ENCODE measurements at regions not wholly inside any gene's neighbourhood (a gene's known extent, or its start where the extent isn't known, plus 50 kb on each side); places are given as distances from the start of the nearest gene placed in this dataset.
A peak's percentile ranks its signal among the peaks of the same experiment; 100 is the strongest.

DNA sequence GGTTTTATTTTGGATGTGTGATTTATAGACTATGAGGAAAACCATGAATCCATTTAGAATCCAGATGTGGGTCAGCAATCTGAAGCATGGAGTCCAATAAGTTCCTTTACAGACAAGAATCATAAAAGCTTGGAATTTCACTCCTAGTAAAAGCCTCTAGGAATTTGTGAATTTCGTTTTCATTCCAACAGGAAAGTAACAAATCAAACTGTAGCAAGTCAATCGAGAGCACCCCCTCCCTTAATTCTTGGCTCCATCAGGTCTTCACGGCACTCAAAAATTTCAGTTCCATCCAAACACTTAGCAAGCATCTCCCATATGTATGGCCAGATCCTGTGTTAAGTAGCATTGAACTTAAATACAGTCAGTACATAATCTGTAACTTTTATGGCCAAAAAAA lies 143.6 kb upstream of the POU2AF2 start:
- DNase-seq (ENCODE audit: low read depth) (no peak), FAIRE-seq (no peak)
- no peak overlapping the region for H3K4me3 ChIP-seq (ENCODE audit: low read depth, low read length)
- no peaks in the 10 kb centered on the region for H3K27me3 ChIP-seq (ENCODE audit: control insufficient read depth, insufficient read depth, low read length)
- TF ChIP-seq, protein P1, sequence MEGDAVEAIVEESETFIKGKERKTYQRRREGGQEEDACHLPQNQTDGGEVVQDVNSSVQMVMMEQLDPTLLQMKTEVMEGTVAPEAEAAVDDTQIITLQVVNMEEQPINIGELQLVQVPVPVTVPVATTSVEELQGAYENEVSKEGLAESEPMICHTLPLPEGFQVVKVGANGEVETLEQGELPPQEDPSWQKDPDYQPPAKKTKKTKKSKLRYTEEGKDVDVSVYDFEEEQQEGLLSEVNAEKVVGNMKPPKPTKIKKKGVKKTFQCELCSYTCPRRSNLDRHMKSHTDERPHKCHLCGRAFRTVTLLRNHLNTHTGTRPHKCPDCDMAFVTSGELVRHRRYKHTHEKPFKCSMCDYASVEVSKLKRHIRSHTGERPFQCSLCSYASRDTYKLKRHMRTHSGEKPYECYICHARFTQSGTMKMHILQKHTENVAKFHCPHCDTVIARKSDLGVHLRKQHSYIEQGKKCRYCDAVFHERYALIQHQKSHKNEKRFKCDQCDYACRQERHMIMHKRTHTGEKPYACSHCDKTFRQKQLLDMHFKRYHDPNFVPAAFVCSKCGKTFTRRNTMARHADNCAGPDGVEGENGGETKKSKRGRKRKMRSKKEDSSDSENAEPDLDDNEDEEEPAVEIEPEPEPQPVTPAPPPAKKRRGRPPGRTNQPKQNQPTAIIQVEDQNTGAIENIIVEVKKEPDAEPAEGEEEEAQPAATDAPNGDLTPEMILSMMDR (IDR thresholded peaks at IDR 0.05; ENCODE audit: insufficient read depth, low read length, severe bottlenecking) = no peak
- no peaks in the 10 kb centered on the region for H3K36me3 ChIP-seq (ENCODE audit: control insufficient read depth, insufficient read depth, low read length)

DNA sequence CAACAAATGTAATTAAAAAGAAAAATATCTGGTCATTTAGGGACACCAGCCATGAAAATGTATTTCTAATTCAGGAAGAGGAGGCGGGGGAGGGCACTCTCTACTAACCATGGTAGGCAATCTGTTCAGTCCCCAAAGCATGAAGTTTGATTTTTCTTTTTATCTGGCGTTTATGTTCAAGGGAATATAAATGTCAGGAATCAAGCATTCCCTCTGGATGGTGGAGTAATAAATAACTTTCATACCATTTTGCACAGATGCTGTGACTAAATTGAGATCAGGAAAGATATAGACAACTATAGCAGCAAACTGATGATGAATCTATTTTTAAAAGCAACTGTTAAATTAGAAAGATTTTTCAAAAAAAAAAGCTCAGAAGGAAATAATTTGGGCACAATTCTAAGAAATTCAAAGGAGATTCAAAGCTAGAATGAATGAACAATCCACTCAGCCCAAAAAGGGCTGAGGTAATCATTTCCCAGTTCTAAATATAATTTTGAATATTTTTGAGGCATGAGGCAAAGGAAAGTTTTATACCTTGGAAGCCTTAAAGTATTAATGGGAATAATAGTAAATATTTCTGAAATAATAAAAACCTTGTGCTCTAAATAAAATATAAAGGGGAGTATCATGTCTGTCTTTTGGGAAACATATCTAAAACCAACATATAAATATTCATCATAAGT lies 146.4 kb upstream of the POU2AF2 start:
- DNase-seq (ENCODE audit: low read depth) (no peak), FAIRE-seq (no peak)
- Histone ChIP-seq H3K36me3 (ENCODE audit: control insufficient read depth, insufficient read depth, low read length) (no peaks in the 10 kb centered on the region), H3K4me3 (ENCODE audit: low read depth, low read length) (no peak overlapping the region), H3K27me3 (ENCODE audit: control insufficient read depth, insufficient read depth, low read length) (peaks cover 2% of the 10 kb centered on the region)
- TF ChIP-seq, protein P1 (IDR thresholded peaks at IDR 0.05; ENCODE audit: insufficient read depth, low read length, severe bottlenecking) = no peak

DNA sequence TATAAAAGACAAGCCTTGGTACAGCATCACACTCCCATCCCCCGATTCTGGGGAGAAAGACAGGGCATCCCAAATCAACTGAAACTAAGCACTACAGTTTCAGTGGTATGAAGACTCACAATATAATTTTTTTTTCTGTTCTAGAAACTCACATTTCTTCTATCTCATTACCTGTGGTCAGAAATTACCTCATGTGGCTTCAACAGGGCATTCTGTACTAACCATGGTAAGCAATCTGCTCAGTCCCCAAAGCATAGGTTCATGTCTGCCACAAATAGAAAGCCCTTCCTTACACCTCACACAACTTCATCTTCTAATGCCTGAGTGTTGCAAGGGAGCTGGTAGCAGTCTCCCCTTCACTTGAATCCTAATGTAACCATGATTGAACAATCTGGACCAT lies 147.4 kb upstream of the POU2AF2 start:
- Histone ChIP-seq H3K4me3 (ENCODE audit: low read depth, low read length) (no peak overlapping the region), H3K27me3 (ENCODE audit: control insufficient read depth, insufficient read depth, low read length) (peaks cover 2% of the 10 kb centered on the region), H3K36me3 (ENCODE audit: control insufficient read depth, insufficient read depth, low read length) (no peaks in the 10 kb centered on the region)
- FAIRE-seq (no peak), DNase-seq (ENCODE audit: low read depth) (no peak)
- TF ChIP-seq, protein P1 (IDR thresholded peaks at IDR 0.05; ENCODE audit: insufficient read depth, low read length, severe bottlenecking) = no peak

DNA sequence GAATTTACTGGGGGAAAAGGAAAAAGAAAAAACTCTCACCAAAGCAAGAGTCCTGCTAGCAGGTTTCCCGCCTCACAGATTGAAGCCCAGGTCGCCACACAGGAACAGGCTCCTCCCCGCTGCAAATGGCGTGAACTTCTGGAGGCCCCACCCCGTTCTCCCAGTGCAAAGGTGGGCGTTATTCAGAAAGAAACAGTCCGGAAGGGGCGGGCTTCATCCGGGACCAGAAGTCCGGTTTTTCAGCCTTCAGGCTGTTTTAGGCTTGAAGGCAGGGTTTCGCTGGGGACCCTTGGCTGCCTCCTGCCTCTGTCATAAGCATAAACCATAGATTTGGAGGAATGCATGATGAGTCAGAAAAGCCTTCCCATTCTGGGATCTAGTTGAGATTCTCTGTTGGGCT lies 148.3 kb upstream of the POU2AF2 start:
- no peaks in the 10 kb centered on the region for H3K36me3 ChIP-seq (ENCODE audit: control insufficient read depth, insufficient read depth, low read length)
- peak overlapping the region; percentile 18 for H3K4me3 ChIP-seq (ENCODE audit: low read depth, low read length)
- FAIRE-seq (no peak), DNase-seq (ENCODE audit: low read depth) (peak; percentile 12)
- H3K27me3 ChIP-seq (ENCODE audit: control insufficient read depth, insufficient read depth, low read length) = peaks cover 2% of the 10 kb centered on the region
- TF ChIP-seq, protein P1 (IDR thresholded peaks at IDR 0.05; ENCODE audit: insufficient read depth, low read length, severe bottlenecking) = no peak

DNA sequence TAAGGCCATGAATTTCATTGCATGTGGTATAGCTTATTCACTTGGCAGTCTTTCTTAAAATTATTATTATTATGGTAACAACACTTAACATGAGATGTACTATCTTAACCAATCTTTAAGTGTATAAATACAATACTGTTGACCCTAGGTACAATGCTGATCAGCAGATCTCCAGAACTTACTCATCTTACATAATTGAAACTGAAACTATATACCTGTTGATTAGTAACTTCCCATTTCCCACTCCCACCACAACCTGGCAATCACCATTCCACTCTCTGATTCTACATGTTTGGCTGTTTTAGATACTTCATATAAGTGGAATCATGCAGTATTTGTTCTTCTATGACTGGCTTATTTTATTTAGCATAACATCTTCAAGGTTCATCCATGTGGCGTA lies 150.2 kb upstream of the POU2AF2 start:
- DNase-seq (ENCODE audit: low read depth) = no peak
- Histone ChIP-seq H3K4me3 (ENCODE audit: low read depth, low read length) (no peak overlapping the region), H3K36me3 (ENCODE audit: control insufficient read depth, insufficient read depth, low read length) (no peaks in the 10 kb centered on the region), H3K27me3 (ENCODE audit: control insufficient read depth, insufficient read depth, low read length) (peaks cover 2% of the 10 kb centered on the region)
- TF ChIP-seq, protein P1 (IDR thresholded peaks at IDR 0.05; ENCODE audit: insufficient read depth, low read length, severe bottlenecking) = no peak
- FAIRE-seq = no peak

DNA sequence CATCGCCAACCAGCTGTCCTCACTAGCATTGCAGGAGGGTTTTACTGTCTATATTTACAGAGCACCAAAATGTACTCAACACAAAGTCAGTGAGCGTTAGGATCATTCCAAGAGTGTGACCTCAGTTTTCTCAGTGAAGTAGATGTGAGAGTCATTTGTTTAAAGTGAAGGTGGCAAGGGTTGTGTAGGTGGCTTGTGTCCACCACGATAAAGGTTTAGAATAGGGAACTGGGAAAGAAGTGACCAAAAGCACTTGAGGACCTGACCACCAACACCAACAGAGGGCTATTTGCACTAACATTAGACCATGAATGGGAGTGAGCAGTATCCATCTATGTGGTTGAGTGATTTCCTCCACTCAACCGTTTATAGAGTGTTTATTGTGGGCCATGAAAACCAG lies 152.5 kb upstream of the POU2AF2 start:
- Histone ChIP-seq H3K4me3 (ENCODE audit: low read depth, low read length) (no peak overlapping the region), H3K36me3 (ENCODE audit: control insufficient read depth, insufficient read depth, low read length) (no peaks in the 10 kb centered on the region), H3K27me3 (ENCODE audit: control insufficient read depth, insufficient read depth, low read length) (peaks cover 2% of the 10 kb centered on the region)
- TF ChIP-seq, protein P1 (IDR thresholded peaks at IDR 0.05; ENCODE audit: insufficient read depth, low read length, severe bottlenecking) = no peak
- FAIRE-seq (no peak), DNase-seq (ENCODE audit: low read depth) (no peak)

Data from bronchial epithelial cell (primary cell).